NCI-H345 treated with DMSO at 0.1 percent for 48 hours (cell line): ENCODE measurements at regions not wholly inside any gene's neighbourhood (a gene's known extent, or its start where the extent isn't known, plus 50 kb on each side); places are given as distances from the start of the nearest gene placed in this dataset.

ENCODE experiments used
- DNase-seq: peaks from one replicate; lab custom pipeline; 2025; ENCODE audit not compliant: unreplicated experiment; lab: John Stamatoyannopoulos, UW

GRCh38 chr15:37777006-37777405 lies 157.4 kb upstream of the TMCO5A start:
- DNase-seq = no peak

DNA sequence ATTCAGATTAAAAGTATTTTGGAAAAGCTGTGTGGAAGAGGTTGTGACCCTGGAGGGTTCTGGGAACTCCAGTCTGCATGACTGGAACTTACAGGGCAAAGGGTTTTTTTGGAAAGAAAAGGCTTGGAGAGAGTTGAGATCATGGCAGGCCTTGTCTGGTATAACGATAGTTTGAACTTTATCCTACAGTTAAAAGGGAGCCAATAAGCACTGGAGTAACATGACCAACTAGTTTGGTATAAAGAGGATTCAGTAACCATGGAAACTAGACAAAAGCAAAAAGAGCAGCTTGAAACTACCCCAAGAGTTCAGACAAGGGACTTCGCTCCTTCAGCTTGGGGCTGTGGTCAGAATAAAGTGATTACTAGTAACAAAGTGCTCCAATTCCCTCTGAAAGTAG lies 151.2 kb upstream of the TMCO5A start:
- no peak for DNase-seq

DNA sequence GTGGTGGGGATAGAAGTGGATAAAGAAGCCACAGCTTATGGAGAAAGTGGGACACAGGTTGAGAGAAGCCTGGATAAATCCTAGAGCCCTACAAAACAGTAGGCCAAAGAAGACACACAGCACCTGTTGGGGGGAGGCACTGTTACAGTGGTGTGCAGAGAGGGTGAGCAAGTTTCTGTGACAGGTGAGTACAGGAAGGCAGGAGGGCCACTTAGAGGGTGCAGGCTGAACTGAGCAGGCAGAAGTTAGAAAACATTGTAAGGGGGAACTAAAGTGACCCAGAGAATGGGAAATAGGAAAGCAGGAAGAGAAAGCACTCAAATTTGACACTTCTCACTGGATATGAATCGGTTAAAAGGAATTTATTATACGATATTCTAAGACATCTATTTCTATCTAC lies 146.1 kb upstream of the TMCO5A start:
- DNase-seq = no peak

DNA sequence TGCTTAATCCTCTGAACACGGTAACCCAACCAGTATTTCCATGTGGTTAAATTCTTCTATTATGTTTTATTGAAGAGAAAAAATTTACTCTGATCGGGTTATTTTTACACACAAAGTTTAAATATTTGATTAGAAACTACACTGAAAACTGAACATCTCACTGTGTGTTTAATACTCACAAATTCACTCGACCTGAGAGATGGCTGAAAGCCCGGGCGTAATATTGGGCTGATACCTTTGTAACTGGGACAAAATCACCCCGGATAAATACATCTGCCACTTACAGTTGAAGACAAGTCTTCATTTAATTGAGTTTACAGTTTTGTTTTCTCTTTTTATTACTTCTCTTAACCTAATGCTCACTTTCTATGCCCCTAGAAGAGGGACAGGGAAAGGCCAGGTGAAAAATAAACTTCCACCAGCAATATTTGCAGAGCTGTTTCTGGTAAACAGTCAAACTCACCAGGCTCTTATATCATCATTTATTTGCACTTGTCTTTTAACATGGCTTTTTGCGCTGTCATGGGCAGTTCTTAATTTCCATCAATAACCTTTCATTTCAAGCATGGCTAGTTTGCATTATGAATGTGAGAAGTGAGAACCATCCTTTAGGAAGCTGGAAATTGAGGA lies 145.6 kb upstream of the TMCO5A start:
- DNase-seq = no peak

GRCh38 chr15:37789397-37789786 lies 145.0 kb upstream of the TMCO5A start:
- no peak for DNase-seq

DNA sequence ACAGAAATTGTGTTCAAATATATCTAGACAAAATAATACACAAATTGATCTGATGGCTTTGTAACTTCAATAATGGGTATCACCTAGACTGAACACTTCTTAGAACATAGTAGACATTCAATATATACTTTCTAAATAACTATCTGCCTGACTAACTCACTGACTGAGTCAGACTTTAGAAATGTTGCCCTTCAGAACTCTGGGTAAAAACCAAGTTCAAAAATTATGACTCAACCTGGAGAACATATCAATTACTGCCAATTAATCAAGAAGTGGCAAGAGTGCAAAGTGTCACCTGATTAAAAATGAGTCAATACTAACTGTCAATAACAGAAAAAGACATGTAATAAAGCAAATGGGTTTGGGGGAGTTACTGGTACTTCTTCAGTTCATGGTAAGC lies 144.6 kb upstream of the TMCO5A start:
- DNase-seq = no peak

GRCh38 chr15:37791693-37792092 lies 142.7 kb upstream of the TMCO5A start:
- DNase-seq = no peak

- DNase-seq = no peak
Measured at GRCh38 chr15:37792351-37792750, 142.1 kb upstream of the TMCO5A start.

DNA sequence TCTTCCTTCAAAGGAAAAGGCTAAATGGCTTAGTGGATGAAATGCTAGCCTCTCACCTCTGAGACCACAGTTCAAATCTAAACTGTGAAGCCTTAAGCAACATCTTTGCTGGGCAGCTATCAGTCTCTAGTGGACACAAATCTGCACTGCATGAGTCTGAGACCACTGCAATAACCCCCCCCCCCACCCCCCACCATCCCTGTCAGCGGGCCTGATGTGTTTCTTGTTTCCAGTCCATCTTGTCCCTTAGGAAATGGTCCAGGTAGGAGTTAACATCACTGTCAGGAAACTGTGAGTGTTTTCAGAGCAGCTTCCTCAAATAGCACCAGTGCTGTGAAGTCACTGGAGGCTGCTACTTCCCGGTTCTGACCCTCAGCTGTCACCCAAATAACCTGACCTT lies 140.6 kb upstream of the TMCO5A start:
- no peak for DNase-seq

DNA sequence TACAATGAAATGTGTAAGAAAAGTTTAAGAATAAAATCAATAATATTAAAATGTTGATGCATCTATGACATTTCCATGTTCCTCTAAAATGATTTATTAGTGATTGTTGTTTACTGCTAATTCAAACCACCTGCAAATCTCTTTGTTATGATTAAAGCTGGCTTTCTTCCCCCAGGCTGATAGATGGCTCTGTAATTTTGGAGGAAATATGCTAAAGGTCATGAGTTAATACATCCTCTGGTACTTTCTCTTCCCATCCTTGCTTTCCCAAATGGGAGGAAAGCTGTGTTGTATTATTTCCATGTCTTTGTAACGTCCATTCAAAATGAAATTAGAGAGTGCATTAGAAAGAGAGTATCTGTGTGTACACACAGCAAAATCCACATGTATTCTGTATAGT lies 139.5 kb upstream of the TMCO5A start:
- no peak for DNase-seq

DNA sequence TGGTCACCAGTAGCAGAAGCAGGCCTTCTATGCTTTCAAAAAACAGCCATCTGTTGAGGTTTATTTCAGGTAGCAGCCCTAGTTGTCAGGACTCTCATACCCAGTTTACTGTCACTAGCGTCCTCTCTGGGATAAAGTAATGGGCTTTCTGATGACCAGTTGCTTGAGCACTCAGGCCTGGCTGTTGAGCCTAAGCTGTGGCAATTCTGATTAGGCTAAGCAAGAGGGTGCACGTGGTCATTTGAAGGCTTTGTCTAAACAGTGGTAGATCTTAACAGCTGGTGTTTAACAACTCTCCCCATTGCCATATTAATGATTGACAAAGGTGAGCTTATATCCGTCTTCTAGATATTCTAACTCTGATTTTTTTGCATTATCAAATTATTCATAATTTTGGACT lies 132.9 kb upstream of the TMCO5A start:
- no peak for DNase-seq

GRCh38 chr15:37806808-37807207 lies 127.6 kb upstream of the TMCO5A start:
- no peak for DNase-seq

GRCh38 chr15:37810381-37810780 lies 124.1 kb upstream of the TMCO5A start:
- no peak for DNase-seq

DNA sequence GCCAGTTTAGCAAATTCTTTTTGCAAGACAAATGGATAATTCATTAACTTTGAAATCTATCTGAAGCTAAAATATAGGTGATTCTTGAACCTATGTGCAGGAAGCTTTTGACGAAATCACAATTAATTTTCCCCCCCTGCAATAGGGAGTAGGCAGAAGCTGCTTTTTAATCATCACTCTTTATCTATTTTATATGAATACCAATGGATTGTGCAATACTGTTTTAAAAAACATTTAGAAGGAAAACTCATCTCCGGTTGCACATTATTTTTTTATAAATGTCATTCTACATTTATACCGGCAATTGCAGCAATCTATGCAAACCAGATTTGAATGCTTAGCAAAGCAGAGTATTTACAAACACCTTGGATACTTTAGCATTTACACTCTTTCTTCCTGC lies 121.1 kb upstream of the TMCO5A start:
- DNase-seq = no peak

DNA sequence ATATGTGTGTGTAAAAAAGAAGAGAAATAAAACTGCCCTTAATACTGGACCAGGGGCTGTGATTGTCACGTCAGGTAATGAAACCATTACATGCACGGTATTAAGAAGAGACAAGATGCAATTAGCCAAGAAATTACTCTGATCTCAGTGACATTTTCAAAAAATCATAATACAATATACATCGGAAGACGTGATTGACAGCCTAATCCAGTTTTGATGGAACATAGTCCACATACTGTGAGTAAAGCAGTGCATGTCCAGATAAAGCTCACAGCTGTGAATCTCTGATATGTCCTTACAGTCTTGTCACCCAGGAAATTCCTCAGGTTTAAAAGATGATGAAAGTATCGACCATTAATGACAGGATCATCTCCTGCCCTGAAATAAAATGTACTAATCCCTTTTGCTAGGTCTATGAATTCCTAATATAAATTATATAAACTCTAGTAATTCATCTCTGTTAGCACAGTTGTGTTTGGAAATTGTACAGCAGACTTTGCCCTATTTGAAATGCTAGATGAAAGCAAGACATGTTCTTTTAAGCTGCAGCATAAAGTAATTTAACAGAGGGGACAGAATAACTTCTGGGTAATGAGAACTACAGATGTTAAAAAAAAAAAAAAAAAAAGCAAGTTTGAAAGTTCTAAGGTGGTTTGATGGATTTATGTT lies 119.5 kb upstream of the TMCO5A start:
- DNase-seq = no peak

- no peak for DNase-seq
Measured at GRCh38 chr15:37818152-37818677, 116.2 kb upstream of the TMCO5A start.

GRCh38 chr15:37819191-37819590 lies 115.2 kb upstream of the TMCO5A start:
- no peak for DNase-seq

DNA sequence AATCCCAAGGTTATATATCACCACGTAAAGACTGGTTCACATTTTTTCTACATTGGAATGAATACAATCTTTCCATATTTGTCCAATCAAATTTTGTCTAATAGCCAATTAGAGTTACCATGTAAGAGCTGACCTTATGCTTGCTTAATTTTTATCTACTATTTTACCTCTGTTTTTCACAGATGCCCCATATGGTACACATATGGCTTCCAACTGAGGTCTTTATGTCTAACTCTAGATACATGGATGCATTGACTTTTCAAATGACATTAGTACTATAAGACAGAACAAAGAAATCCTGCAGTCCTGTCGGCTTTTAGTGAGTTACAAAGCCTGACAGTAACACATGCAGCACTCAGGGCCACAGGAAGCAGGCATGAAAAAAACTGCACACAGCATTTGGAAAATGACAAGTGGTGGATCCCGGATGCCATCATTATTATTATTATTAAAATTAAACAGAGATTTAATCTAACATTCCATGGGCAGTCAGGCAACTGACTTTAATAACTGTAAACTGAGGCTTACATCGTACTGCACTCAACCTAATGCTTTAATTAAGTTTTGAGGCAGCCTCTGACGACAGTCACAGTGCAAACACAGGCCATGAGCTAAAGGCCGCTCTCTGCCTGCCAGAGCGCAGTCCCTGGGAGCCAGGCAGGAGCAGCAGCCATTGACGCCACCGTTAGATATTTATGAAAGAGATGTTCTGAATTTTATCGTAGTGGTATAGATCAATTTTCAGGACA lies 113.9 kb upstream of the TMCO5A start:
- DNase-seq = no peak

- DNase-seq = no peak
Measured at GRCh38 chr15:37823601-37824275, 110.7 kb upstream of the TMCO5A start.

DNA sequence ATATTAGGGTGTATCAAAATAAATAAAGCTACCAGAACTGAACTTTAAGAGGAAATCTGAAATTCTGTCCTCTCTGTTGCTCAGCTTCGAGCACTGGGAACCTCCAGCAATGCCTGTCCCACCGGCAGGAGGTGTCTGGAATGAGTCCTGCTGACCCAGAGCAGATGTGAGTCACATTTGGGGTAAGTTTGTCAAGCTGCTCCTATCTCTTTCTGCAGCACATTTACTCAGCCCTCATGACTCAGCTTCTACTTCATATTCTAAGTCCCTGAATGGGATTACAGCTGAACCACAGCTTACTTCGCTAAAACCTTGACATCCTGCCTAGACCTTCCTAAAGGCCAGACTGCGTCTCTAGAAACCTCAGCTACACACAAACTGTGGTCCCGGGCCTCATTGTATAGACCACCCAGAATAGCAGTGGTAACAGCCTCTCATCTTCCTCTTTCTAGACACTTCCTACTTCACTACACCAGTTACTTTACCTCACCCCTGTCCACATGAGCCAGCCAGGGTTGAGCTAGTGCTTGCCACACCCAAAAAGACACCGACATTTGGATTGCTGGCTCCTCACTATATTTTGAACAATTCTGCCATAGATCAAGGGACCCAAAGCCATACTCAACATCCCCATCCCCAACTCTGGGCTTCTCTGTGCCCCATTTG lies 109.6 kb upstream of the TMCO5A start:
- no peak for DNase-seq

GRCh38 chr15:37837276-37837675 lies 97.2 kb upstream of the TMCO5A start:
- DNase-seq = no peak
